HepG2 (cell line): ENCODE measurements at regions not wholly inside any gene's neighbourhood (a gene's known extent, or its start where the extent isn't known, plus 50 kb on each side); places are given as distances from the start of the nearest gene placed in this dataset.

Source experiments
- ATAC-seq: fragments of 200-7000 bp; cut with Tn5 transposase; 3 replicates; pipeline ENCODE4 v1.9.1; 2020; ENCODE audit warnings: mild to moderate bottlenecking, moderate library complexity
- BruUV-seq: library from RNA; stranded (reverse); fragments of 400-500 nt; replicated peaks from 2 replicates; lab custom pipeline; 2021; lab: Mats Ljungman, UMichigan
- CTCF ChIA-PET: fragments of 300-600 bp; formaldehyde crosslinking; extraction: SDS; loops from one replicate; lab custom pipeline; 2021; ENCODE audit warnings: low total read pairs, inconsistent platforms, low intra/inter-chr PET ratio; lab: Yijun Ruan, JAX
- POLR2A ChIA-PET: fragments of 350-600 bp; sonication (Branson Sonifier 250); formaldehyde crosslinking; loops from one replicate; lab custom pipeline; 2020; ENCODE audit warnings: antibody characterized with exemption, inconsistent platforms; lab: Yijun Ruan, JAX
- DNase-seq: peaks from one replicate; pipeline ENCODE4 v3.0.0-alpha.2; 2015; ENCODE audit warnings: low spot score
- FAIRE-seq: peaks from 3 replicates; lab custom pipeline; 2011; peaks lifted over from hg19 to GRCh38; lab: Jason Lieb, UNC
- H2AFZ ChIP-seq: one replicate; pipeline ENCODE4 v1.6.1; 2011; ENCODE audit warnings: low read length, inconsistent platforms
- H3K27ac ChIP-seq: fragments of 300-600 bp; 3 replicates; pipeline ENCODE4 v1.8.0; 2011; ENCODE audit warnings: mixed run types, mild to moderate bottlenecking, mixed read lengths, low read length, inconsistent platforms; ENCODE audit not compliant: insufficient read depth; ENCODE audit errors: extremely low read length
- H3K27me3 ChIP-seq, 2 experiments: fragments of 200-600 bp in 1 of 2; 2 replicates in 1 of 2; 3 replicates in 1 of 2; pipeline versions ENCODE4 v1.6.0 to v1.8.0; 2011; ENCODE audit warnings: low read length in 2 of 2, mild to moderate bottlenecking in 2 of 2, moderate library complexity in 2 of 2, inconsistent platforms in 1 of 2; ENCODE audit not compliant: insufficient read depth in 2 of 2, control insufficient read depth in 1 of 2
- H3K36me3 ChIP-seq, 2 experiments: fragments of 200-600 bp in 1 of 2; replicated peaks in 1 of 2; 2 replicates in 1 of 2; 3 replicates in 1 of 2; pipeline versions ENCODE4 v1.5.1 to v1.8.0; 2011; ENCODE audit warnings: low read length in 2 of 2, inconsistent platforms in 1 of 2; ENCODE audit not compliant: insufficient read depth in 2 of 2, control insufficient read depth in 1 of 2
- H3K4me1 ChIP-seq: 2 replicates; pipeline ENCODE4 v1.5.1; 2012; ENCODE audit warnings: low read length, inconsistent platforms; ENCODE audit not compliant: insufficient read depth
- H3K4me2 ChIP-seq: 2 replicates; pipeline ENCODE4 v1.6.0; 2011; ENCODE audit warnings: low read depth, low read length, inconsistent platforms
- H3K4me3 ChIP-seq, 3 experiments: fragments of 200-600 bp in 1 of 3; sonication (generic), shearing (Covaris generic) in 1 of 3; replicated peaks in 1 of 3; 2 replicates each; pipeline ENCODE4 v1.5.1; 2011 to 2016; ENCODE audit warnings: low read length in 3 of 3, inconsistent platforms in 2 of 3, low read depth in 2 of 3, mild to moderate bottlenecking in 2 of 3, control low read depth in 1 of 3, mixed read lengths in 1 of 3; ENCODE audit not compliant: insufficient read depth in 1 of 3
- H3K79me2 ChIP-seq: one replicate; pipeline ENCODE4 v1.6.1; 2011; ENCODE audit warnings: low read length, inconsistent platforms; ENCODE audit not compliant: insufficient read depth
- H3K9ac ChIP-seq: 2 replicates; pipeline ENCODE4 v1.6.0; 2011; ENCODE audit warnings: mild to moderate bottlenecking, low read depth, low read length, inconsistent platforms; ENCODE audit not compliant: insufficient read depth
- H3K9me3 ChIP-seq: 2 replicates; pipeline ENCODE4 v1.5.1; 2012; ENCODE audit warnings: mild to moderate bottlenecking, low read length
- H4K20me1 ChIP-seq: 2 replicates; pipeline ENCODE4 v1.6.0; 2011; ENCODE audit warnings: inconsistent platforms, mild to moderate bottlenecking, low read length, moderate library complexity; ENCODE audit not compliant: insufficient read depth
- AGO2 ChIP-seq: fragments of 200-400 bp; formaldehyde crosslinking; optimal IDR thresholded peaks from 2 replicates; pipeline ENCODE3; 2017; ENCODE audit warnings: mild to moderate bottlenecking, low read depth, low read length, moderate library complexity
- FOXK2 ChIP-seq: fragments of 450-650 bp; IDR thresholded peaks from 2 replicates; pipeline ENCODE4 v1.6.1; 2016
- NBN ChIP-seq: fragments of 450-650 bp; conservative IDR thresholded peaks from 2 replicates; pipeline ENCODE4 v1.6.1; 2017
- NFE2 ChIP-seq: sonication (generic); formaldehyde crosslinking; IDR thresholded peaks from 2 replicates; pipeline ENCODE4 v1.4.0; 2020; ENCODE audit warnings: missing genetic modification reagents
- RFXANK ChIP-seq: IDR thresholded peaks from 2 replicates; pipeline ENCODE4 v1.6.1; 2016
- SKI ChIP-seq: fragments of 450-650 bp; IDR thresholded peaks from one replicate; pipeline ENCODE4 v1.6.1; 2018; ENCODE audit warnings: mild to moderate bottlenecking; ENCODE audit not compliant: partially characterized antibody
- SNAI1 ChIP-seq: sonication (generic); formaldehyde crosslinking; IDR thresholded peaks from 2 replicates; pipeline ENCODE4 v1.5.0; 2020; ENCODE audit warnings: mild to moderate bottlenecking, missing genetic modification reagents, borderline replicate concordance
- SP2 ChIP-seq: sonication (generic); formaldehyde crosslinking; IDR thresholded peaks from 2 replicates; pipeline ENCODE4 v1.5.1; 2020; ENCODE audit warnings: mild to moderate bottlenecking, missing genetic modification reagents
- SRSF1 ChIP-seq: fragments of 200-400 bp; formaldehyde crosslinking; optimal IDR thresholded peaks from 2 replicates; pipeline ENCODE3; 2017; ENCODE audit warnings: mild to moderate bottlenecking, low read depth, low read length, moderate library complexity
- ZNF292 ChIP-seq: sonication (generic); formaldehyde crosslinking; IDR thresholded peaks from 2 replicates; pipeline ENCODE4 v1.8.1; 2022; ENCODE audit warnings: mild to moderate bottlenecking, low read depth, missing genetic modification reagents, borderline replicate concordance
- ZNF30 ChIP-seq: sonication (generic); formaldehyde crosslinking; IDR thresholded peaks from 2 replicates; pipeline ENCODE4 v1.5.0; 2020; ENCODE audit warnings: mild to moderate bottlenecking, missing genetic modification reagents
- ZNF44 ChIP-seq: sonication (generic); formaldehyde crosslinking; IDR thresholded peaks from 2 replicates; pipeline ENCODE4 v1.5.1; 2020; ENCODE audit warnings: mild to moderate bottlenecking, missing genetic modification reagents
- ZNF891 ChIP-seq: sonication (generic); formaldehyde crosslinking; IDR thresholded peaks from 2 replicates; pipeline ENCODE4 v1.5.0; 2020; ENCODE audit warnings: mild to moderate bottlenecking, missing genetic modification reagents
- WGBS: methylation state at CpG from one replicate; pipeline ENCODE4 v1.1.6; 2017; ENCODE audit warnings: low lambda C conversion rate; 5-methylcytosine and 5-hydroxymethylcytosine counted together
- in situ Hi-C: cut with HindIII; loops from 2 replicates; pipeline ENCODE4 v1.10.0; 2017; ENCODE audit warnings: low pct_unique_long_range_greater_than_20kb; ENCODE audit not compliant: extremely low pct_ligation_motif_present
- intact Hi-C: fragments of 100-400 bp; cut with micrococcal nuclease; formaldehyde crosslinking; loops from one replicate; pipeline ENCODE4 v1.10.0; 2022; ENCODE audit not compliant: unreplicated experiment
- TF ChIP-seq, protein P1 (sequence below): sonication (generic); formaldehyde crosslinking; IDR thresholded peaks from 2 replicates; pipeline ENCODE4 v1.4.0; 2020; ENCODE audit warnings: mild to moderate bottlenecking, missing genetic modification reagents
- TF ChIP-seq, protein P2 (sequence below): sonication (generic); formaldehyde crosslinking; IDR thresholded peaks from 2 replicates; pipeline ENCODE4 v1.5.0; 2020; ENCODE audit warnings: mild to moderate bottlenecking, missing genetic modification reagents
- TF ChIP-seq, protein P3 (sequence below): sonication (generic); formaldehyde crosslinking; IDR thresholded peaks from 2 replicates; pipeline ENCODE4 v1.8.1; 2023; ENCODE audit warnings: missing genetic modification reagents, mild to moderate bottlenecking, borderline replicate concordance
- TF ChIP-seq, protein P4 (sequence below): sonication (generic); formaldehyde crosslinking; IDR thresholded peaks from 2 replicates; pipeline ENCODE4 v1.8.1; 2023; ENCODE audit warnings: mild to moderate bottlenecking, missing genetic modification reagents, borderline replicate concordance
- TF ChIP-seq, protein P5 (sequence below): sonication (generic); formaldehyde crosslinking; IDR thresholded peaks from 2 replicates; pipeline ENCODE4 v1.4.0; 2020; ENCODE audit warnings: missing genetic modification reagents, borderline replicate concordance

DNA sequence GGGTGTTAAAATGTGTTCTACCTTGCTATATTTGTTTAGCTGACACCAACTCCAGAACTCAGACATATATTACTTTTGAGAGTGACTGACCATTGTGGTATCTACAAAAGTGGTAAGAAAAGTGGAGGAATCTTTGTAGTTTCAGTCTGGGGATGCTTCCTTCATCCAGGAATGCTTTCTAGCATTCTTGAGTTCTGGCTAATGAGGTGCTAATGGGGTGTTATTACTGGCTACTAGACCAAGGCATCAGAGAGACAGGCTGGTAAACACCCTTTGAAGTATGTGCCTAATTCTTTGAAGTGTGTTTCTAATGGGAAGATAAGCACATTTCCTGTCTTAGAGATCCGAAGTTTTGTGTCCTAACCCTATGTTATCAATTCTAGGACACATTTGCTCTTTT is 310.4 kb downstream of the SPRY1 start:
- Histone ChIP-seq H4K20me1 (no peaks in the 10 kb centered on the region), H3K36me3 (peaks cover 0 to 2% of the 10 kb centered on the region in 2 experiments; a peak in 2 of 5 replicates), H3K27me3 (no peaks in the 10 kb centered on the region), H3K4me3 (no peak overlapping the region), H2AFZ (no peak overlapping the region), H3K79me2 (no peaks in the 10 kb centered on the region), H3K4me1 (no peaks in the 10 kb centered on the region), H3K9me3 (no peaks in the 10 kb centered on the region), H3K9ac (no peak overlapping the region), H3K27ac (no peak overlapping the region), H3K4me2 (no peak overlapping the region)
- POLR2A ChIA-PET: no interaction called here
- WGBS: 47% methylated on average over 1 of the region's 1 CpG
- intact Hi-C loops (no loop called here), in situ Hi-C loops (no loop called here)
- no TSS peak for BruUV-seq
- no peak for DNase-seq
- FAIRE-seq: no peak
- ATAC-seq: no peak
- CTCF ChIA-PET: no interaction called here
- TF ChIP-seq, protein P1, sequence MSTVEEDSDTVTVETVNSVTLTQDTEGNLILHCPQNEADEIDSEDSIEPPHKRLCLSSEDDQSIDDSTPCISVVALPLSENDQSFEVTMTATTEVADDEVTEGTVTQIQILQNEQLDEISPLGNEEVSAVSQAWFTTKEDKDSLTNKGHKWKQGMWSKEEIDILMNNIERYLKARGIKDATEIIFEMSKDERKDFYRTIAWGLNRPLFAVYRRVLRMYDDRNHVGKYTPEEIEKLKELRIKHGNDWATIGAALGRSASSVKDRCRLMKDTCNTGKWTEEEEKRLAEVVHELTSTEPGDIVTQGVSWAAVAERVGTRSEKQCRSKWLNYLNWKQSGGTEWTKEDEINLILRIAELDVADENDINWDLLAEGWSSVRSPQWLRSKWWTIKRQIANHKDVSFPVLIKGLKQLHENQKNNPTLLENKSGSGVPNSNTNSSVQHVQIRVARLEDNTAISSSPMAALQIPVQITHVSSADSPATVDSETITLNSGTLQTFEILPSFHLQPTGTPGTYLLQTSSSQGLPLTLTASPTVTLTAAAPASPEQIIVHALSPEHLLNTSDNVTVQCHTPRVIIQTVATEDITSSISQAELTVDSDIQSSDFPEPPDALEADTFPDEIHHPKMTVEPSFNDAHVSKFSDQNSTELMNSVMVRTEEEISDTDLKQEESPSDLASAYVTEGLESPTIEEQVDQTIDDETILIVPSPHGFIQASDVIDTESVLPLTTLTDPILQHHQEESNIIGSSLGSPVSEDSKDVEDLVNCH (CRISPR knock-in tag): no peak
- TF ChIP-seq, protein P2, sequence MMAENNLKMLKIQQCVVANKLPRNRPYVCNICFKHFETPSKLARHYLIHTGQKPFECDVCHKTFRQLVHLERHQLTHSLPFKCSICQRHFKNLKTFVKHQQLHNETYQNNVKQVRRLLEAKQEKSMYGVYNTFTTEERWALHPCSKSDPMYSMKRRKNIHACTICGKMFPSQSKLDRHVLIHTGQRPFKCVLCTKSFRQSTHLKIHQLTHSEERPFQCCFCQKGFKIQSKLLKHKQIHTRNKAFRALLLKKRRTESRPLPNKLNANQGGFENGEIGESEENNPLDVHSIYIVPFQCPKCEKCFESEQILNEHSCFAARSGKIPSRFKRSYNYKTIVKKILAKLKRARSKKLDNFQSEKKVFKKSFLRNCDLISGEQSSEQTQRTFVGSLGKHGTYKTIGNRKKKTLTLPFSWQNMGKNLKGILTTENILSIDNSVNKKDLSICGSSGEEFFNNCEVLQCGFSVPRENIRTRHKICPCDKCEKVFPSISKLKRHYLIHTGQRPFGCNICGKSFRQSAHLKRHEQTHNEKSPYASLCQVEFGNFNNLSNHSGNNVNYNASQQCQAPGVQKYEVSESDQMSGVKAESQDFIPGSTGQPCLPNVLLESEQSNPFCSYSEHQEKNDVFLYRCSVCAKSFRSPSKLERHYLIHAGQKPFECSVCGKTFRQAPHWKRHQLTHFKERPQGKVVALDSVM (CRISPR knock-in tag): no peak
- TF ChIP-seq ZNF44 (CRISPR knock-in tag): no peak
- no peak for TF ChIP-seq SRSF1
- no peak for TF ChIP-seq AGO2
- no peak for TF ChIP-seq ZNF292
- TF ChIP-seq, protein P3, sequence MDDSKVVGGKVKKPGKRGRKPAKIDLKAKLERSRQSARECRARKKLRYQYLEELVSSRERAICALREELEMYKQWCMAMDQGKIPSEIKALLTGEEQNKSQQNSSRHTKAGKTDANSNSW (CRISPR knock-in tag): no peak
- TF ChIP-seq ZNF891: no peak
- TF ChIP-seq RFXANK (CRISPR knock-in tag): no peak
- TF ChIP-seq FOXK2: no peak
- no peak for TF ChIP-seq SKI
- TF ChIP-seq, protein P4, sequence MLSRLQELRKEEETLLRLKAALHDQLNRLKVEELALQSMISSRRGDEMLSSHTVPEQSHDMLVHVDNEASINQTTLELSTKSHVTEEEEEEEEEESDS: no peak
- TF ChIP-seq SNAI1: no peak
- TF ChIP-seq NFE2: no peak
- TF ChIP-seq, protein P5, sequence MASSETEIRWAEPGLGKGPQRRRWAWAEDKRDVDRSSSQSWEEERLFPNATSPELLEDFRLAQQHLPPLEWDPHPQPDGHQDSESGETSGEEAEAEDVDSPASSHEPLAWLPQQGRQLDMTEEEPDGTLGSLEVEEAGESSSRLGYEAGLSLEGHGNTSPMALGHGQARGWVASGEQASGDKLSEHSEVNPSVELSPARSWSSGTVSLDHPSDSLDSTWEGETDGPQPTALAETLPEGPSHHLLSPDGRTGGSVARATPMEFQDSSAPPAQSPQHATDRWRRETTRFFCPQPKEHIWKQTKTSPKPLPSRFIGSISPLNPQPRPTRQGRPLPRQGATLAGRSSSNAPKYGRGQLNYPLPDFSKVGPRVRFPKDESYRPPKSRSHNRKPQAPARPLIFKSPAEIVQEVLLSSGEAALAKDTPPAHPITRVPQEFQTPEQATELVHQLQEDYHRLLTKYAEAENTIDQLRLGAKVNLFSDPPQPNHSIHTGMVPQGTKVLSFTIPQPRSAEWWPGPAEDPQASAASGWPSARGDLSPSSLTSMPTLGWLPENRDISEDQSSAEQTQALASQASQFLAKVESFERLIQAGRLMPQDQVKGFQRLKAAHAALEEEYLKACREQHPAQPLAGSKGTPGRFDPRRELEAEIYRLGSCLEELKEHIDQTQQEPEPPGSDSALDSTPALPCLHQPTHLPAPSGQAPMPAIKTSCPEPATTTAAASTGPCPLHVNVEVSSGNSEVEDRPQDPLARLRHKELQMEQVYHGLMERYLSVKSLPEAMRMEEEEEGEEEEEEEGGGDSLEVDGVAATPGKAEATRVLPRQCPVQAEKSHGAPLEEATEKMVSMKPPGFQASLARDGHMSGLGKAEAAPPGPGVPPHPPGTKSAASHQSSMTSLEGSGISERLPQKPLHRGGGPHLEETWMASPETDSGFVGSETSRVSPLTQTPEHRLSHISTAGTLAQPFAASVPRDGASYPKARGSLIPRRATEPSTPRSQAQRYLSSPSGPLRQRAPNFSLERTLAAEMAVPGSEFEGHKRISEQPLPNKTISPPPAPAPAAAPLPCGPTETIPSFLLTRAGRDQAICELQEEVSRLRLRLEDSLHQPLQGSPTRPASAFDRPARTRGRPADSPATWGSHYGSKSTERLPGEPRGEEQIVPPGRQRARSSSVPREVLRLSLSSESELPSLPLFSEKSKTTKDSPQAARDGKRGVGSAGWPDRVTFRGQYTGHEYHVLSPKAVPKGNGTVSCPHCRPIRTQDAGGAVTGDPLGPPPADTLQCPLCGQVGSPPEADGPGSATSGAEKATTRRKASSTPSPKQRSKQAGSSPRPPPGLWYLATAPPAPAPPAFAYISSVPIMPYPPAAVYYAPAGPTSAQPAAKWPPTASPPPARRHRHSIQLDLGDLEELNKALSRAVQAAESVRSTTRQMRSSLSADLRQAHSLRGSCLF (CRISPR knock-in tag): no peak
- no peak for TF ChIP-seq NBN
- TF ChIP-seq SP2: no peak
- TF ChIP-seq ZNF30 (CRISPR knock-in tag): no peak
